ENCODE measurements at regions not wholly inside any gene's neighbourhood (a gene's known extent, or its start where the extent isn't known, plus 50 kb on each side); places are given as distances from the start of the nearest gene placed in this dataset.
"Not testable (repeated sequence)": the region's sequence is repeated elsewhere in the genome, so short reads cannot be mapped to it uniquely, and the experiment has no call there.

GRCh38 chr5:110872963-110873362 lies 134.2 kb downstream of the SLC25A46 start:
- no peak for DNase-seq

- no peak for DNase-seq
Measured at GRCh38 chr5:110873773-110874437, 135.1 kb downstream of the SLC25A46 start.

- not testable (repeated sequence) for DNase-seq
Measured at GRCh38 chr5:110875115-110875514, 136.3 kb downstream of the SLC25A46 start.

- no peak for DNase-seq
Measured at GRCh38 chr5:110878115-110878514, 139.3 kb downstream of the SLC25A46 start.

- no peak for DNase-seq
Measured at GRCh38 chr5:110879675-110880074, 140.9 kb downstream of the SLC25A46 start.

GRCh38 chr5:110880413-110880812 lies 141.6 kb downstream of the SLC25A46 start:
- DNase-seq = no peak

- DNase-seq = no peak
Measured at GRCh38 chr5:110884005-110884404, 145.2 kb downstream of the SLC25A46 start.

- not testable (repeated sequence) for DNase-seq
Measured at GRCh38 chr5:110887170-110887569, 148.4 kb downstream of the SLC25A46 start.

GRCh38 chr5:110893854-110894483 lies 155.2 kb downstream of the SLC25A46 start:
- DNase-seq = not testable (repeated sequence)

GRCh38 chr5:110894805-110895204 lies 156.0 kb downstream of the SLC25A46 start:
- no peak for DNase-seq

GRCh38 chr5:110896901-110897300 lies 158.1 kb downstream of the SLC25A46 start:
- DNase-seq = no peak

- no peak for DNase-seq
Measured at GRCh38 chr5:110899566-110900412, 161.0 kb downstream of the SLC25A46 start.

- no peak for DNase-seq
Measured at GRCh38 chr5:110900829-110901228, 162.0 kb downstream of the SLC25A46 start.

GRCh38 chr5:110903966-110904365 lies 165.2 kb downstream of the SLC25A46 start:
- no peak for DNase-seq

- DNase-seq = no peak
Measured at GRCh38 chr5:110908848-110909247, 162.7 kb upstream of the TSLP start.

GRCh38 chr5:110909415-110909814 lies 162.1 kb upstream of the TSLP start:
- DNase-seq = no peak

GRCh38 chr5:110909950-110910349 lies 161.6 kb upstream of the TSLP start:
- DNase-seq = no peak

- DNase-seq = no peak
Measured at GRCh38 chr5:110913221-110913620, 158.3 kb upstream of the TSLP start.

GRCh38 chr5:110916381-110917049 lies 155.0 kb upstream of the TSLP start:
- no peak for DNase-seq

GRCh38 chr5:110917161-110917875 lies 154.2 kb upstream of the TSLP start:
- no peak for DNase-seq

GRCh38 chr5:110918683-110919082 lies 152.8 kb upstream of the TSLP start:
- no peak for DNase-seq

- DNase-seq = no peak
Measured at GRCh38 chr5:110923971-110924370, 147.5 kb upstream of the TSLP start.
